Suprapubic skin (tissue), 4 donors: ENCODE measurements at regions not wholly inside any gene's neighbourhood (a gene's known extent, or its start where the extent isn't known, plus 50 kb on each side); places are given as distances from the start of the nearest gene placed in this dataset.

Experiments
- CTCF ChIP-seq, 2 donors: fragments of 200-600 bp in 1 of 2; fragments of 450-650 bp in 1 of 2; sonication (generic) in 1 of 2; IDR thresholded peaks; one replicate each; pipeline ENCODE4 v1.5.1; 2016 to 2019; ENCODE audit warnings: antibody characterized with exemption in 2 of 2, mild to moderate bottlenecking in 1 of 2, moderate library complexity in 1 of 2
- EP300 ChIP-seq: sonication (generic); formaldehyde crosslinking; IDR thresholded peaks from one replicate; pipeline ENCODE4 v1.6.1; 2017; ENCODE audit warnings: antibody characterized with exemption
- POLR2A ChIP-seq, 2 donors: fragments of 450-650 bp; IDR thresholded peaks; one replicate each; pipeline ENCODE4 v1.6.1; 2017; ENCODE audit warnings: antibody characterized with exemption in 2 of 2, mild to moderate bottlenecking in 2 of 2, moderate library complexity in 2 of 2
- POLR2AphosphoS5 ChIP-seq, 3 donors: sonication (generic); formaldehyde crosslinking; IDR thresholded peaks; one replicate each; pipeline ENCODE4 v1.6.1; 2017; ENCODE audit warnings: antibody characterized with exemption in 3 of 3

DNA sequence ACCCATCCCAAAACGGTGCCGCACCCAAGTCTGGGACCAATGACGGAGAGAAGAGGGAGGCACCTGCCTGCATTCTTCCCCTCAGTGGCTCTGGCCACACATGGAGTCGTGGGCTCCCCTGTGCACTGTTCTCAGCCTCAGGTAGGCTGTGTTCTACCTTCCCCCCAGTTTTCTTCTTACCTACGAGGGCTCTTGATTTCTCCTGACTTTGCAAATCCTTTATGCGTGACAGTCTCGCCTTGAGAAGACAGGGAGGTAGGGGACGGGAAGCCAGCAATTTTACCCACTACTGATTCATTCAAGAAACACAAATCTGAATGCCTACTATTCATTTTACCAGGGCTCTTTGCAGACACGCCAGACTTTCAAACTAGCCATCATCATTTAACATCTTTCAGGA, 261.3 kb upstream of the NSMCE3 start:
- TF ChIP-seq CTCF (IDR thresholded peaks at IDR 0.05) (no peak), EP300 (no peak), POLR2A (IDR thresholded peaks at IDR 0.05) (no peak), POLR2AphosphoS5 (IDR thresholded peaks at IDR 0.05) (no peak)
